OCI-LY3 (cell line): ENCODE measurements at regions not wholly inside any gene's neighbourhood (a gene's known extent, or its start where the extent isn't known, plus 50 kb on each side); places are given as distances from the start of the nearest gene placed in this dataset.

Source experiments
- H2AFZ ChIP-seq: fragments of 200-600, 300-600 bp; shearing (Covaris generic); 2 replicates; pipeline ENCODE4 v1.6.0; 2014; ENCODE audit warnings: antibody characterized with exemption, low read depth, low read length
- H3K27ac ChIP-seq: fragments of 200-600, 300-600 bp; sonication (generic); 2 replicates; pipeline ENCODE4 v1.5.1; 2014; ENCODE audit warnings: mild to moderate bottlenecking, low read length, moderate library complexity, mixed read lengths
- H3K27me3 ChIP-seq: fragments of 200-600, 300-600 bp; sonication (generic); 2 replicates; pipeline ENCODE4 v1.6.1; 2014; ENCODE audit warnings: low read depth, low read length, mixed read lengths
- H3K36me3 ChIP-seq: fragments of 200-600, 300-600 bp; sonication (generic); replicated peaks from 2 replicates; pipeline ENCODE3; 2014; ENCODE audit warnings: low read depth, low read length, mixed read lengths
- H3K4me1 ChIP-seq: fragments of 300-600, 200-600 bp; sonication (generic); 2 replicates; pipeline ENCODE4 v1.6.1; 2014; ENCODE audit warnings: low read length, mixed read lengths
- H3K4me2 ChIP-seq: fragments of 200-600, 300-600 bp; sonication (generic); 2 replicates; pipeline ENCODE4 v1.6.1; 2014; ENCODE audit warnings: low read length, mixed read lengths
- H3K4me3 ChIP-seq: fragments of 300-600, 200-600 bp; sonication (generic); 2 replicates; pipeline ENCODE4 v1.5.1; 2014; ENCODE audit warnings: antibody characterized with exemption, mild to moderate bottlenecking, low read length, moderate library complexity
- H3K79me2 ChIP-seq: fragments of 300-600, 200-600 bp; shearing (Covaris generic); 2 replicates; pipeline ENCODE4 v1.6.1; 2014; ENCODE audit warnings: mild to moderate bottlenecking, low read length, mixed read lengths
- H3K9ac ChIP-seq: fragments of 300-600, 200-600 bp; shearing (Covaris generic); 2 replicates; pipeline ENCODE4 v1.6.0; 2014; ENCODE audit warnings: mild to moderate bottlenecking, low read length, moderate library complexity
- H3K9me3 ChIP-seq: fragments of 200-600, 300-600 bp; shearing (Covaris generic); 2 replicates; pipeline ENCODE4 v1.6.1; 2014; ENCODE audit warnings: low read length, mixed read lengths; ENCODE audit not compliant: insufficient read depth
- H4K20me1 ChIP-seq: fragments of 200-600, 300-600 bp; sonication (generic); 2 replicates; pipeline ENCODE4 v1.6.1; 2016; ENCODE audit warnings: low read length, mixed read lengths; ENCODE audit not compliant: insufficient read depth
- CTCF ChIP-seq: fragments of 200-600, 300-600 bp; sonication (generic); IDR thresholded peaks from 2 replicates; pipeline ENCODE4 v1.5.1; 2014; ENCODE audit warnings: antibody characterized with exemption, low read length, low read depth
- EZH2phosphoT487 ChIP-seq: fragments of 200-600 bp; shearing (Covaris generic); IDR thresholded peaks from 2 replicates; pipeline ENCODE4 v1.6.1; 2018; ENCODE audit warnings: antibody characterized with exemption, mixed run types, low read depth

- H4K20me1 ChIP-seq = no peaks in the 10 kb centered on the region
- H2AFZ ChIP-seq = no peak overlapping the region
- H3K4me1 ChIP-seq = no peaks in the 10 kb centered on the region
- H3K4me3 ChIP-seq = no peak overlapping the region
- H3K36me3 ChIP-seq = no peaks in the 10 kb centered on the region
- no peaks in the 10 kb centered on the region for H3K9me3 ChIP-seq
- H3K27me3 ChIP-seq = no peaks in the 10 kb centered on the region
- no peak for TF ChIP-seq CTCF
- no peak for TF ChIP-seq EZH2phosphoT487
- H3K4me2 ChIP-seq = no peak overlapping the region
- H3K9ac ChIP-seq = no peak overlapping the region
- no peak overlapping the region for H3K27ac ChIP-seq
- H3K79me2 ChIP-seq = no peaks in the 10 kb centered on the region
Measured at GRCh38 chr18:24995755-24996154, 356.2 kb downstream of the ZNF521 start.

GRCh38 chr18:24999650-25000267 is 352.2 kb downstream of the ZNF521 start:
- Histone ChIP-seq H3K27me3 (no peaks in the 10 kb centered on the region), H3K4me3 (no peak overlapping the region), H3K4me2 (no peak overlapping the region), H3K79me2 (no peaks in the 10 kb centered on the region), H3K9ac (no peak overlapping the region), H3K36me3 (no peaks in the 10 kb centered on the region), H3K9me3 (no peaks in the 10 kb centered on the region), H4K20me1 (no peaks in the 10 kb centered on the region), H2AFZ (no peak overlapping the region), H3K27ac (no peak overlapping the region), H3K4me1 (no peaks in the 10 kb centered on the region)
- no peak for TF ChIP-seq EZH2phosphoT487
- TF ChIP-seq CTCF = no peak

GRCh38 chr18:25001803-25002202 is 350.2 kb downstream of the ZNF521 start:
- Histone ChIP-seq H3K79me2 (no peaks in the 10 kb centered on the region), H3K4me1 (no peaks in the 10 kb centered on the region), H3K27me3 (no peaks in the 10 kb centered on the region), H3K4me2 (no peak overlapping the region), H3K36me3 (no peaks in the 10 kb centered on the region), H3K9me3 (no peaks in the 10 kb centered on the region), H3K27ac (no peak overlapping the region), H3K4me3 (no peak overlapping the region), H3K9ac (no peak overlapping the region), H2AFZ (no peak overlapping the region), H4K20me1 (no peaks in the 10 kb centered on the region)
- TF ChIP-seq CTCF = no peak
- no peak for TF ChIP-seq EZH2phosphoT487

GRCh38 chr18:25005541-25006403 is 346.2 kb downstream of the ZNF521 start:
- Histone ChIP-seq H3K4me2 (no peak overlapping the region), H3K27ac (no peak overlapping the region), H3K27me3 (no peaks in the 10 kb centered on the region), H3K4me3 (no peak overlapping the region), H3K9ac (no peak overlapping the region), H3K36me3 (no peaks in the 10 kb centered on the region), H4K20me1 (no peaks in the 10 kb centered on the region), H2AFZ (no peak overlapping the region), H3K9me3 (no peaks in the 10 kb centered on the region), H3K79me2 (no peaks in the 10 kb centered on the region), H3K4me1 (no peaks in the 10 kb centered on the region)
- TF ChIP-seq EZH2phosphoT487 (no peak), CTCF (no peak)
